ENCODE measurements at regions not wholly inside any gene's neighbourhood (a gene's known extent, or its start where the extent isn't known, plus 50 kb on each side); places are given as distances from the start of the nearest gene placed in this dataset.

GRCh38 chr16:13743571-13743970, 176.4 kb upstream of the ERCC4 start:
- no peak for DNase-seq

GRCh38 chr16:13756411-13757140, 163.4 kb upstream of the ERCC4 start:
- DNase-seq = no peak

- DNase-seq = no peak
Measured at GRCh38 chr16:13766334-13766733, 153.6 kb upstream of the ERCC4 start.

DNA sequence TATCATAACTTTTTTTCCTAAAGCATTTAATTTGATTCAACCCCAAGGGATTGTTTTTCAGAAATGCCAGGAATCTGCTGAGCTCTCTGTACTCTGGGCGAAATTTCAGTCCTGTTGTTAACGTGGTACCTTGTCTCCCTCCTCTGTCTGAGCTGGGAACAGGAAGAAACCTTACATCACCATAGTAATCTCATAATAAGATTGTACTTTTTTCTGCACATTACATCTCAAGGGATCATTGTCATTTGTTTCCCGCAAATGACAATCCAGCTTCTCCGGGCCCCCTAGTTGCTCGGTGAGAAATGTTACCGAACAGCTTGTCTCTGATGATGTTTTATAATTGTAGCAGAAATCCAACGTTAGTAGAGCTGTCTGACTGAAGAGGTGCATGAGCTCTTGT, 152.7 kb upstream of the ERCC4 start:
- no peak for DNase-seq

DNA sequence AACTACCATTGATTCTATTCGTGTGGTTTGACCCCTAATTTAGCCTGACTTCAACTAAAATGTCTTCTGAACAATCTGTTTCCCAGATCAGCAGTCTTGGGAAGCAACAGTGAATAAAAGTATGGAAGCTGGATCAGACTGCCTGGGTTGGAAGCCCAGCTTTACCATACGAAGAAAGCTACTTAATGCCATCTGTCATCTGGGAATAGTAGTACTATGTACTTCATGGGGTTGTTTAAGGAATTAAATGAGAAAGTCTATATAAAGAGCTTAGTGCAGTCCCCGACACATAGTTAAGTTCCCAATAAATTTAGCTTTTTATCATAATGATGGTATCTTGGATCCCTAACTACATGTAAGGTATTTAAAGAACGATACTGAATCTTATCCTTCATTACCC, 151.5 kb upstream of the ERCC4 start:
- DNase-seq = no peak

DNA sequence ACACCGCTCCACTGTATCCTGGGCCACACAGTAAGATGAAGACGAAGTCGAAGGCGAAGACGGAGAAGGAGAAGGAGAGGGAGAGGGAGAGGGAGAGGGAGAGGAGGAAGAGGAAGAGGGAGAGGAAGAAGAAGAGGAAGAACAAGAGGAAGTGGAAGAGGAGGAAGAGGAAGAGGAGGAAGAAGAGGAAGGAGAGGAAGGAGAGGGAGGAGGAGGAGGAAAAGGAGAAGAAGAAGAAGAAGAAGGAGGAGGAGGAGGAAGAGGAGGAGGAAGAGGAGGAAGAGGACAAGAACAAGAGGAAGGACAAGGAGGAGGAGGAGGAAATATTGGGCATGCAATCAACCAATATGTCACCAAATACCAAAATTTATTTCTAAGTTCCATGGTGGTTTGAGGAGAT, 149.5 kb upstream of the ERCC4 start:
- DNase-seq = no peak

DNA sequence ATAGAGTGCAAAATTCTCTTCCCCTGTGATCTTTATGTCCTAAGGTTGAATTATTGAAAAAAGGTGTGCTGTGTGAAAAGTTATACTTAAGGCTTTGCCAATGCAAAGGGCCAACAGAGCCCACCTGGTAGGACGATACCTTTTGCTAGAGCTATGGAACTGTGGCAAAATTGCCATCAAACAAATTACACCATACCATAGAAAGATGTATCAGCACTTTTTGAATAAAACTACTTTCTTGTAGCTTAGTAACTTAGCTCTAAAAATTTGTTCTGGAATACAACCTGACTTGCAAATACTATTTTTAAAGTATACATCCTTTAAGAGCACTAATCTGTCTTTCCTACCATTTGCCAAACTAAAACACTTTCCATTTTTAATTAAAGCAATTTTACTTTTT, 147.2 kb upstream of the ERCC4 start:
- no peak for DNase-seq

- DNase-seq = no peak
Measured at GRCh38 chr16:13779676-13780075, 140.3 kb upstream of the ERCC4 start.

DNA sequence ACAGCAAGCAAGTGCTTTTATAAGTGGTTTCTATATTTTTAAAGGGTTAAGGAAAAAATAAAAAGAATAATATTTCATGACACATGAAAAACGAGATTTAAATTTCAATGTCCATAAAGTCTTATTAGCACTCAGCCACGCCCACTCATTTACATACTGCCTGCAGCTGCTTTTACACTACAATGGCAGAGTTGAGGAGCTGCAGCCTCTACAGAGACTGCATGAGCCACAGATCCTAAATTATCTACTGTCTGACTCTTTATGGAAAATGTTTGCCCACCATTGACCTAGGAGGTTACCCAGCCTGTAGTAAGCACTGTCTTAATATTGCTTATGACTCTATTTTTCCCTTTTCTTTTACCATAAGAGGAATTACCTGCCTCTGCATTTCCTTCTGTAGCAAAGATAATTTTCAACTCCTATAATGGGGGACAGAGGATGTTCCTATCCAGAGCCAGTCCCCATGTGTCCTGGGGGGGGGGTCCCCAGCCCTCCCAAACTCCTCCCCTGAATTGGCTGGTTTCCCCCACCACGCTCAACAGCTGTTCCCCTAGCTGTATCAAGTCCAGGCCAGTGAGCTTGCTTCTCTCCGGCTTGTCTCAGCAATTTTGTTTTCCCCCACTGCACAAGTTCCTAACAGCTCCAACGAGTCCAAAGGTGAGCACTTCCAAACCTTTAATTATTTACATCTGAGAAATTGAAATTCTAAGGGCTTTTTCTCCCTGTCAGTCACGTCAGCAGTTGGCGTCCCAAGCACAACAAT, 139.4 kb upstream of the ERCC4 start:
- DNase-seq = no peak

DNA sequence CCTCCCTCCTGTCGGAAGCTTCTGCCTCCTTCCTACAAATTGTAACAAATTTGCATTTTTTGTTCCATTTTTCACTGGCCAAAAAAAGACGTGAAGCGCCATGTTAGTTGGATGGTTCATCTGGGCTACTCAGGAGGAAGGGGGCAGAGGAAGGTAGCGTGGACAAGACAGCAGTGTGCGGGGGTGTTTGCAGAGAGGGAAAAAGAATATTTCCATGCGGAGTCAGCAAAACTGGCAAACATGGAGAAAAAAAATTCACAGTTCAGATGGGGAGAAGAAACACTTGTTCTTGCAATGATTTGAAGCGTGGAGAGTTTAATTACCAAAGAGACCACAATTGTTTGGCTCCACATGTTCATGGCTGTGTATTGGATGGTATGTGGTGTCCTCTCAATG, 138.8 kb upstream of the ERCC4 start:
- no peak for DNase-seq

DNA sequence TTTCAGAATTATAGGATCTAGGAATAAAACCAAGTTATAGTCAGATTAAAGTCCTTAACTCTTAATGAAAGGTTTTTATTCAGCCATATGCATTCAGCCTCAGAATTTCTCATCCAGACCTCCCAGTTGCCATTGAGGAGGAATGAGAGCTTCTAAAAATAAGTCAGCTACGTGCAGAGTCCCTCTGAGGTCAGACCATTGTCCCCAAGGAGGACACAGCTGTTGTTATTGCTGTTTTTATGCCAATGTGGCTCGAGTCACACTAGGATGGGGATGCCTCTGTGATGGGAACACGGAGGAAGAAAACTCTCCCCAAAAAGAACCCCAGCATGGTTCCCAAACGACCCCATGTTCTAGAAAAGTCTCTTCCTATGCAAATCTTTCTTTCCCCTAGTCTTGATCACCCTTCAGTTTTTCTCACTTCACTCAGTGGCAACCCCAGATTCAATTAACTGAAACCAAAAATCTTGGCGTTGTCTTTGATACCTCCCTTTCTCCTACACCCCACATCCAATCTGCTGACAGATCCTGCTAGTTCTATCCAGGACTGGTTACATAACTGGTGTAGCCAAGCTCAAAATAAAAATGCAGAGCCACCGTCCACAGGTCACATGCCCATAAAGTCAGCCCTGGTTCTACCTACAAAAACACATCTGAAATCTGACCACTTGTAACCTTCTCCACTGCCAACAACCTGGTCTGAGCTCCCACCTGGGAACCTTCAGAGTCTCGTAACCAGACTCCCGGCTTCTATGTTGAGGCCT, 138.2 kb upstream of the ERCC4 start:
- no peak for DNase-seq

DNA sequence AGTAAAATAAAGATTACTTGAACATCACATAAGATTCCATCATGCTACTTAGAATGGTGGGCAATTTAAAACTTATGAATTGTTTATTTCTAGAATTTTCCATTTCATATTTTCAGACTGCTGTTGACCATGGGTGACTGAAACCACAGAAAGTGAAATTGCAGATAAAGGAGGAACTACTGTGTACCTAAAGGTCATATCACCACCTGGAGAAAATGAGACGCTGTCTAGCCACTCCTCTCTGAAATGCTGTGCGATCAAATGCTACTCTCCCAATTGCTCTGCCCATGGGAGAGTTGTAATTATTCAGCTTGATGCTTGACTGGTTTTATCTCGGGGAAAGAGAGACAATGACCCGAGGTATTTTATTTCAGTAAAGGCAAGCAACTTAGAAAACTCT, 128.9 kb upstream of the ERCC4 start:
- no peak for DNase-seq

DNA sequence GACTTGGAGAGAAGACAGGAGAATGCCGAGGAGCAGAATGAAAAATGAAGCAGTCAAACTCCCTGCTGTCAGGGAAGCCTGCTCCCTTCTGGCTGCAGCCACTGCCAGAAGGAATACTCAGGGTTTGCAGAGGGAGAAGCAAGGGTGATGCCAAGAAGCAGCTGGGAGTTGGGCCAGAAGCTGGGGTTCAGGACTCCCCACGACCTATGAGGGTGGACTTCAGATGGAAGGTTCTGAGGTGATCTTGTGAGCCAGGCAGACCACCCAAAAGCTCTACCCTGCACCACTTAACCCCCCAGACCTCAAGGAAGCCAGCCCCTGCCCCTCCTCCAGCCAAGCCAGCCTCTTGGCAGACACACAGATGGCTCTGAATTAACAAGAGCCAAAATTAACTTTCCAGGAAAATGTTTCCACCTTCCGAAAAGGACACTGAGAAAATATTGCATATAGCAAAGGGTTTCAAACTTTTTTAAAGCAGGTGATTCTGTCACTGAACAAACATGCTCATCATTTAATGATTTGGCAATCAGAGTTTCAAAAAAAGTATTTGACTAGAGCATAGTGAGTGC, 126.0 kb upstream of the ERCC4 start:
- no peak for DNase-seq

- DNase-seq = no peak
Measured at GRCh38 chr16:13795131-13795530, 124.8 kb upstream of the ERCC4 start.

DNA sequence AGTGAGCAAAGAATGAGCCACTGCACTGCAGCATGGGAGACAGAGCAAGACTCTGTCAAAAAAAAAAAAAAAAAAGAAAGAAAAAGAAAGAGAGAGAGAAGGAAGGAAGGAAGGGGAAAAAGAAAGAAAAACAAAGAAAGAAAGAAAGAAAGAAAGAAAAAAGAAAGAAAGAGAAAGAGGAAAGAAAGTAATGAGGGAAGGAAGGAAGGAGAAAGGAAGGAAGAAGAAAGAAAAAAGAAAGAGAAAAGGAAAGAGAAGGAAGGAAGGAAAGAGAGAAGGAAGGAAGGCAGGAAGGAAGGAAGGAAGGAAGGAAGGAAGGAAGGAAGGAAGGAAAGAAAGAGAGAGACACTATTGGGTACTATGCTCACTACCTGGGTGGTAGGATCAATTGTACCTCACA, 122.2 kb upstream of the ERCC4 start:
- DNase-seq = no peak

DNA sequence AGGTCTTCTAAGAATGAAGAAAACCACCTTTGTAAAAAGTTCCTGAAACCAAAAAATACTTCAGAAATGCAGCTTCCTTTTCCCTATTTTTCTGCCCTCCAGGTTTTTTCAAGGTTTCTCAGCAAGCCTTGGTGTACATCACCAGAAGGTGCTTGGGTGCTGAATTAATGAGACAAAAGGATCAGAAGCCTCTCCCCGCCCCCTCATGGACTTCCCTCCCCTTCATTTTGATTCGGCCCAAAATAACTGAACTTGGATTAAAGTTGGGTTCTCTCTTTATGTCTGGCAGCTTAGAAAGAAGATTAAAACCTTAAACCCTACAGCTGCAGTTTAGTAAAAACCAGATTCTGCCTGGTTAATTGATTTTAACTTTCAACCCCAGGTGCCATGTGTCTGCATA, 121.7 kb upstream of the ERCC4 start:
- DNase-seq = no peak

- no peak for DNase-seq
Measured at GRCh38 chr16:13803974-13804373, 116.0 kb upstream of the ERCC4 start.

GRCh38 chr16:13805951-13806350, 114.0 kb upstream of the ERCC4 start:
- no peak for DNase-seq

GRCh38 chr16:13806671-13807070, 113.3 kb upstream of the ERCC4 start:
- DNase-seq = no peak

GRCh38 chr16:13808102-13808501, 111.9 kb upstream of the ERCC4 start:
- DNase-seq = no peak

DNA sequence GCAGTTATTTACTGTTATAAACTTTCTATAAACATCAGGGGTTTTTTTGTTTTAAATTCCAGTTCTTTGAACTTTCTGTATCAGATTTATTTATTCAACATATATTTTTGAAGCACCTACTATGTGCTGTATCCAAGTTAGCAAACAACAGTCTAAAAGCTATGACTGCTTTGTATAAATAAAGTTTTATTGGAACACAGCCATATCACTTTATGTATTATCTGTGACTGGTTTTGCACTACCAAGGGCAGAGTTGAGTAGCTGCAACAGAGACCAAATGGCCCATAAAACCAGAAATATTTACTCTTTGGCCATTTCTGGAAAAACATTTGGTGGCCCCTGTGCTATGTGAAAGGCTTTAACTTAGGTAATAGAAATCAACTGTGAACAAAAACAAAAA, 110.2 kb upstream of the ERCC4 start:
- DNase-seq = no peak

GRCh38 chr16:13811834-13812233, 108.1 kb upstream of the ERCC4 start:
- no peak for DNase-seq

- no peak for DNase-seq
Measured at GRCh38 chr16:13816701-13817100, 103.3 kb upstream of the ERCC4 start.

DNA sequence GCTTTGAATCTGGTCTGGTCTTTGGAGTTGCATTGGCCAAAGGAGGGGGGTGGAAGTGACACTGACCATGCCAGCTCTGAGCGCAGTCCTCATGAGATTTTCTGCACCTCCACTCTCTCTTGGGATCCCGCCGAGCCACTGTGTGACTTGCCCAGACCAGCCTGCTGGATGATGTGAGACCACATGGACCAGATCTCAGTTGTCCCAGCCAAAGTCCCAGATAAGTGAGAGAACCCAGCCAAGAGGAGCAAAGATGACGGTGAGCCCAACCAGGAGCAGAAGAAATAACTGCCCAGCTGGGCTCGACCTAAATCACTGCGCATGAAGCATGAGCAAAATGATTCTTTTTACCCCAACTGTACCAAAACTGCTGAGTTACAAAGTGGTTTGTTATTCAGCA, 96.5 kb upstream of the ERCC4 start:
- DNase-seq = no peak

Data from NCI-H2107 (cell line).